PC-3 (cell line): ENCODE measurements at regions not wholly inside any gene's neighbourhood (a gene's known extent, or its start where the extent isn't known, plus 50 kb on each side); places are given as distances from the start of the nearest gene placed in this dataset.

Experiments used
- EZH2 ChIP-seq: fragments of 300-600 bp; sonication (generic); IDR thresholded peaks from one replicate; pipeline ENCODE4 v1.6.1; 2017; ENCODE audit warnings: antibody characterized with exemption, mild to moderate bottlenecking, low read length; ENCODE audit not compliant: unreplicated experiment
- TF ChIP-seq, protein P1 (sequence below): fragments of 300-600 bp; sonication (generic); conservative IDR thresholded peaks from 2 replicates; pipeline ENCODE4 v1.5.1; 2017; ENCODE audit warnings: antibody characterized with exemption, low read depth, mild to moderate bottlenecking, low read length

DNA sequence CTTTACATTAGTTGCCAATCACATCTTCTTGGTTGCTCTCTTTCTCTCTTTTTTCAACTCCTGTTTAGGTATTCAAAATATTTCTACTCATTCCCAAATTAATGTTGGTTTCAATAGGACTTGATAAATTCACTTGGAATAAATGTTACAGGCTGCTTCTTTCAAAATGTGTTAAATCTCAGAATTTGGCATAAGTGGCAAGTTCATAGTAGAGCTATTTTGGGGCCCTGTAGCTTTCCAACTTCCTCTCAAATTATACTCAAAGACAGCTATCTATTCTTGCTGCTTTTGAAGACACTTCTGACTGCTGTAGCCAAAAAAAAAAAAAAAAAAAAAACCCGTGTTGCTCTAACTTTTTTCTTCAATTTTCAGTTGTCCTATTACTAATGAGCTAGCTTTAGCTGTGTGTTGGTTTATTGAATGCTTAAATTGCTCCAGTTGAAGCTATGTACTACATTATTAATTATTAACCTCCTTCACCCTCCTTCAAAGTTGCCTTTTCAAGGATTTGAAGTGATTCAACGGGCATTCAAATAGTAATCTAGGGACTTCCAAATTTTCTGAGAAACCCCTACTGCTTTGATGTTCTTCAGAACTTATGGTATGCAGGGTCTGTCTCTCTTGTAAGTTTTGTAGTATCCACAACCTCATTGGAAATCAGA lies 554.6 kb upstream of the FLRT2 start:
- TF ChIP-seq, protein P1, sequence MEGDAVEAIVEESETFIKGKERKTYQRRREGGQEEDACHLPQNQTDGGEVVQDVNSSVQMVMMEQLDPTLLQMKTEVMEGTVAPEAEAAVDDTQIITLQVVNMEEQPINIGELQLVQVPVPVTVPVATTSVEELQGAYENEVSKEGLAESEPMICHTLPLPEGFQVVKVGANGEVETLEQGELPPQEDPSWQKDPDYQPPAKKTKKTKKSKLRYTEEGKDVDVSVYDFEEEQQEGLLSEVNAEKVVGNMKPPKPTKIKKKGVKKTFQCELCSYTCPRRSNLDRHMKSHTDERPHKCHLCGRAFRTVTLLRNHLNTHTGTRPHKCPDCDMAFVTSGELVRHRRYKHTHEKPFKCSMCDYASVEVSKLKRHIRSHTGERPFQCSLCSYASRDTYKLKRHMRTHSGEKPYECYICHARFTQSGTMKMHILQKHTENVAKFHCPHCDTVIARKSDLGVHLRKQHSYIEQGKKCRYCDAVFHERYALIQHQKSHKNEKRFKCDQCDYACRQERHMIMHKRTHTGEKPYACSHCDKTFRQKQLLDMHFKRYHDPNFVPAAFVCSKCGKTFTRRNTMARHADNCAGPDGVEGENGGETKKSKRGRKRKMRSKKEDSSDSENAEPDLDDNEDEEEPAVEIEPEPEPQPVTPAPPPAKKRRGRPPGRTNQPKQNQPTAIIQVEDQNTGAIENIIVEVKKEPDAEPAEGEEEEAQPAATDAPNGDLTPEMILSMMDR = no peak
- TF ChIP-seq EZH2 = no peak
